ENCODE measurements at regions not wholly inside any gene's neighbourhood (a gene's known extent, or its start where the extent isn't known, plus 50 kb on each side); places are given as distances from the start of the nearest gene placed in this dataset.
"Not testable (repeated sequence)": the region's sequence is repeated elsewhere in the genome, so short reads cannot be mapped to it uniquely, and the experiment has no call there.

DNA sequence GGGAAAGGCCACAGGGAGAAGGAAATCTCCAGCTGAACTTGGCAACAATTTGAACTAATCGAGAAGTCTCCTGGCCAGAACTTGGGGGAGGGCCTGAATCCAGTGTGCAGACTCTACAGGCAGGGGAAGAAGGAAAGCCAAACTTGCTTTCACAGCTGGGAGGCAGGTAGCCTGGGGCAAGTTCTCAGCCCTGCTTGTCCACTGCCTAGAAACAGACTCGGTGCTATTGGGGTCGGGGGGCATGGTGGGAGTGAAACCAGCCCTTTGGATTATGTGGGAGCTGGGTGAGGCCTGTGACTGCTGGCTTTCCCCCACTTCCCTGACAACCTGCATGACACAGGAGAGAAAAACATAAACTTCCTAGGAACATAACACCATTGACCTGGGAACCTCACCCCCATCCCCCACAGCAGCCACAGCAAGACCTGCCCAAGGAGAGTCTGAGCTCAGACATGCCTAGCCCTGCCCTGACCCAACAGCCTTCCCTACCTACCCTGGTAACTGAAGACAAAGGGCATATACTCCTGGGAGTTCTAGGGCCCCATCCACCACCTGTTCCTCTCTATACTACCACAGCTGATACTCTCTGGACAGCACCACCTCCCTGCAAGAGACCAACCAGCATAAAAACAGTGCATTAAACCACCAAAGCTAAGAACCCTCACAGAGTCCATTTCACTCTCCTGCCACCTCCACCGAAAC, 103.7 kb upstream of the MNS1 start:
- no peaks in the 10 kb centered on the region for H3K27me3 ChIP-seq (ENCODE audit: low read length)
- no peaks in the 10 kb centered on the region for H3K9me2 ChIP-seq (replicated peaks; ENCODE audit: insufficient read depth, low read length)
- no peak overlapping the region for H3K4me2 ChIP-seq (ENCODE audit: low read depth, low read length, poor library complexity, severe bottlenecking)
- H3K4me3 ChIP-seq (ENCODE audit: low read length) = no peak overlapping the region
- no peaks in the 10 kb centered on the region for H3K79me2 ChIP-seq (ENCODE audit: low read length)
- no peaks in the 10 kb centered on the region for H3K9me3 ChIP-seq (ENCODE audit: low read length)
- H3K27ac ChIP-seq (ENCODE audit: low read length) = no peak overlapping the region
- no peak for DNase-seq
- H3K9ac ChIP-seq (ENCODE audit: low read length) = no peak overlapping the region
- H3K36me3 ChIP-seq (ENCODE audit: insufficient read depth, low read length) = no peaks in the 10 kb centered on the region
- H4K20me1 ChIP-seq (ENCODE audit: insufficient read depth, low read depth, low read length) = no peaks in the 10 kb centered on the region
- H2AFZ ChIP-seq (ENCODE audit: low read length) = no peak overlapping the region; the same call in 1 of the 2 replicates
- H3K4me1 ChIP-seq (ENCODE audit: low read length) = peaks cover 10% of the 10 kb centered on the region

DNA sequence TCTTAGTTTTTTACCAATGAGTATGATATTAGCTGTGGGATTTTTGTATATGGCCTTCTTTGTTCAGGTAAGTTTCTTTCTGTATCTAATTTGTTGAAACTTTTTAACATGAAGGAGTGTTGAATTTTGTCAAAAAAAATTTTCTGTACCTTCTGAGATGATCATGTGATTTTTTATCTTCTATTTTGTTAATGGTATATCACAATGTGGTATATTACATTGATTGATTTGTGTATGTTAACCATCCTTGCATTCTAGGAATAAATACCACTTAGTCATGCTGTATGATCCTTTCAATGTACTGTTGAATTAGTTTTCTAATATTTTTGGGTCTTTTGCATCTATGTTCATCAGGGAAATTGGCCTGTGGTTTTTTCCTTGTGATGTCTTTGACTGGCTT, 92.5 kb upstream of the MNS1 start:
- Histone ChIP-seq H3K27me3 (ENCODE audit: low read length) (no peaks in the 10 kb centered on the region), H3K4me1 (ENCODE audit: low read length) (no peaks in the 10 kb centered on the region), H4K20me1 (ENCODE audit: insufficient read depth, low read depth, low read length) (no peaks in the 10 kb centered on the region), H3K9ac (ENCODE audit: low read length) (no peak overlapping the region), H3K36me3 (ENCODE audit: insufficient read depth, low read length) (0 out of 2 replicates have a peak, but pooled peaks cover 4% of the 10 kb centered on the region), H3K79me2 (ENCODE audit: low read length) (no peaks in the 10 kb centered on the region), H3K4me2 (ENCODE audit: low read depth, low read length, poor library complexity, severe bottlenecking) (no peak overlapping the region), H3K9me3 (ENCODE audit: low read length) (peaks cover 23% of the 10 kb centered on the region), H3K4me3 (ENCODE audit: low read length) (no peak overlapping the region), H3K9me2 (replicated peaks; ENCODE audit: insufficient read depth, low read length) (no peaks in the 10 kb centered on the region), H2AFZ (ENCODE audit: low read length) (no peak overlapping the region), H3K27ac (ENCODE audit: low read length) (no peak overlapping the region)
- no peak for DNase-seq

DNA sequence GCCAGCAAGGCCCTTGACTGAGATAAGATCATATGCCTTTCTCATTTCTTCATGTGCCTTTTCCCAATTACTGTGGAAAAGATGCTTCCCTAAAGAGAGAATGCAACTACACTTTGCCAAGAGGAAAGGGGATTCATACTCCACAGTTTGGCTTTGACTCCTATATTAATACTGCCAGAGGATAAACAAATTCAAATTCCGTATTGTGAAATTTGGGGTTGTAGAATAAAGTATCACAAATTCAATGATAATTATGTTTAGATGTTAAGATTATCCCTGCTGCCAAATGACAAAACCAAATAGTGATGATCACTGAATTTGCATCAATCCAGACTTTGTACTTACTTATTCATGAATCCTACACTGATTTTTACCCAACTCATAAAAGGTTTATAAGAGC, 88.5 kb upstream of the MNS1 start:
- Histone ChIP-seq H3K4me1 (ENCODE audit: low read length) (no peaks in the 10 kb centered on the region), H3K9me2 (replicated peaks; ENCODE audit: insufficient read depth, low read length) (no peaks in the 10 kb centered on the region), H4K20me1 (ENCODE audit: insufficient read depth, low read depth, low read length) (no peaks in the 10 kb centered on the region), H3K79me2 (ENCODE audit: low read length) (no peaks in the 10 kb centered on the region), H3K27me3 (ENCODE audit: low read length) (no peaks in the 10 kb centered on the region), H3K4me2 (ENCODE audit: low read depth, low read length, poor library complexity, severe bottlenecking) (no peak overlapping the region), H3K27ac (ENCODE audit: low read length) (no peak overlapping the region), H3K36me3 (ENCODE audit: insufficient read depth, low read length) (no peaks in the 10 kb centered on the region), H2AFZ (ENCODE audit: low read length) (peak overlapping the region; percentile 67), H3K4me3 (ENCODE audit: low read length) (no peak overlapping the region), H3K9ac (ENCODE audit: low read length) (no peak overlapping the region), H3K9me3 (ENCODE audit: low read length) (peaks cover 17% of the 10 kb centered on the region)
- no peak for DNase-seq

- H3K4me2 ChIP-seq (ENCODE audit: low read depth, low read length, poor library complexity, severe bottlenecking) = no peak overlapping the region
- H3K4me1 ChIP-seq (ENCODE audit: low read length) = no peaks in the 10 kb centered on the region
- H3K9me2 ChIP-seq (replicated peaks; ENCODE audit: insufficient read depth, low read length) = no peaks in the 10 kb centered on the region
- no peak overlapping the region for H3K4me3 ChIP-seq (ENCODE audit: low read length)
- no peak overlapping the region for H2AFZ ChIP-seq (ENCODE audit: low read length)
- no peaks in the 10 kb centered on the region for H4K20me1 ChIP-seq (ENCODE audit: insufficient read depth, low read depth, low read length)
- no peaks in the 10 kb centered on the region for H3K27me3 ChIP-seq (ENCODE audit: low read length)
- H3K79me2 ChIP-seq (ENCODE audit: low read length) = no peaks in the 10 kb centered on the region
- H3K9ac ChIP-seq (ENCODE audit: low read length) = no peak overlapping the region
- no peak overlapping the region for H3K27ac ChIP-seq (ENCODE audit: low read length)
- no peaks in the 10 kb centered on the region for H3K36me3 ChIP-seq (ENCODE audit: insufficient read depth, low read length)
- no peak for DNase-seq
- H3K9me3 ChIP-seq (ENCODE audit: low read length) = peaks cover 15% of the 10 kb centered on the region
Observed at GRCh38 chr15:56552659-56553058, 87.7 kb upstream of the MNS1 start.

GRCh38 chr15:56540570-56540969, 75.6 kb upstream of the MNS1 start:
- H3K4me3 ChIP-seq (ENCODE audit: low read length); H2AFZ ChIP-seq (ENCODE audit: low read length); DNase-seq; H3K4me2 ChIP-seq (ENCODE audit: low read depth, low read length, poor library complexity, severe bottlenecking); H3K9me2 ChIP-seq (replicated peaks; ENCODE audit: insufficient read depth, low read length); H3K27ac ChIP-seq (ENCODE audit: low read length); H3K27me3 ChIP-seq (ENCODE audit: low read length); H3K79me2 ChIP-seq (ENCODE audit: low read length); H3K36me3 ChIP-seq (ENCODE audit: insufficient read depth, low read length); H4K20me1 ChIP-seq (ENCODE audit: insufficient read depth, low read depth, low read length); H3K9ac ChIP-seq (ENCODE audit: low read length): not testable (repeated sequence)
- H3K4me1 ChIP-seq (ENCODE audit: low read length) = peaks cover 37% of the 10 kb centered on the region
- H3K9me3 ChIP-seq (ENCODE audit: low read length) = peaks cover 16% of the 10 kb centered on the region

DNA sequence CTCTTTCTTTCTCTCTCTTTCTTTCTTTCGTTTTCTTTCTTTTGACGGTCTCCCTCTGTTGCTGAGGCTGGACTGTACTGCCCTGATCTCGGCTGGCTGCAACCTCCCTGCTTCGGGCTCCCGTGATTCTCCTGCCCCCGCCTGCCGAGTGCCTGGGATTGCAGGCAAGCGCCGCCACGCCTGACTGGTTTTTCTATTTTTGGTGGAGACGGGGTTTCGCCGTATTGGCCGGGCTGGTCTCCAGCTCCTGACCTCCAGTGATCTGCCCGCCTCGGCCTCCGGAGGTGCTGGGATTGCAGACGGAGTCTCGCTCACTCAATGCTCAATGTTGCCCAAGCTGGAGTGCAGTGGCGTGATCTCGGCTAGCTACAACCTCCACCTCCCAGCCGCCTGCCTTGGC, 75.2 kb upstream of the MNS1 start:
- H3K9me3 ChIP-seq (ENCODE audit: low read length) = peaks cover 15% of the 10 kb centered on the region
- H3K36me3 ChIP-seq (ENCODE audit: insufficient read depth, low read length); H2AFZ ChIP-seq (ENCODE audit: low read length); DNase-seq; H4K20me1 ChIP-seq (ENCODE audit: insufficient read depth, low read depth, low read length); H3K4me3 ChIP-seq (ENCODE audit: low read length); H3K27ac ChIP-seq (ENCODE audit: low read length); H3K27me3 ChIP-seq (ENCODE audit: low read length); H3K79me2 ChIP-seq (ENCODE audit: low read length); H3K9ac ChIP-seq (ENCODE audit: low read length); H3K9me2 ChIP-seq (replicated peaks; ENCODE audit: insufficient read depth, low read length); H3K4me2 ChIP-seq (ENCODE audit: low read depth, low read length, poor library complexity, severe bottlenecking): not testable (repeated sequence)
- peaks cover 40% of the 10 kb centered on the region for H3K4me1 ChIP-seq (ENCODE audit: low read length)

- Histone ChIP-seq H2AFZ (ENCODE audit: low read length) (peak overlapping the region; percentile 95), H3K4me3 (ENCODE audit: low read length) (peak overlapping the region; percentile 22)
- DNase-seq = peak; percentile 76
Observed at GRCh38 chr15:56538901-56539545, 74.1 kb upstream of the MNS1 start.

GRCh38 chr15:56537881-56538280, 72.9 kb upstream of the MNS1 start:
- Histone ChIP-seq H3K27ac (ENCODE audit: low read length) (peak overlapping the region; percentile 100), H2AFZ (ENCODE audit: low read length) (peak overlapping the region; percentile 95), H3K4me3 (ENCODE audit: low read length) (no peak overlapping the region), H3K9ac (ENCODE audit: low read length) (peak overlapping the region; percentile 51; the same call in 1 of the 2 replicates), H3K9me2 (replicated peaks; ENCODE audit: insufficient read depth, low read length) (no peaks in the 10 kb centered on the region), H3K27me3 (ENCODE audit: low read length) (no peaks in the 10 kb centered on the region), H3K9me3 (ENCODE audit: low read length) (no peaks in the 10 kb centered on the region), H4K20me1 (ENCODE audit: insufficient read depth, low read depth, low read length) (no peaks in the 10 kb centered on the region), H3K36me3 (ENCODE audit: insufficient read depth, low read length) (no peaks in the 10 kb centered on the region), H3K4me2 (ENCODE audit: low read depth, low read length, poor library complexity, severe bottlenecking) (peak overlapping the region; percentile 48), H3K79me2 (ENCODE audit: low read length) (no peaks in the 10 kb centered on the region), H3K4me1 (ENCODE audit: low read length) (peaks cover 63% of the 10 kb centered on the region)
- DNase-seq = peak; percentile 75

More at GRCh38 chr15:56538901-56539545, 74.1 kb upstream of the MNS1 start:
- H3K27me3 ChIP-seq (ENCODE audit: low read length) = no peaks in the 10 kb centered on the region
- peak overlapping the region; percentile 48 for H3K4me2 ChIP-seq (ENCODE audit: low read depth, low read length, poor library complexity, severe bottlenecking)
- no peaks in the 10 kb centered on the region for H4K20me1 ChIP-seq (ENCODE audit: insufficient read depth, low read depth, low read length)
- H3K36me3 ChIP-seq (ENCODE audit: insufficient read depth, low read length) = no peaks in the 10 kb centered on the region
- H3K4me1 ChIP-seq (ENCODE audit: low read length) = peaks cover 51% of the 10 kb centered on the region
- no peaks in the 10 kb centered on the region for H3K9me2 ChIP-seq (replicated peaks; ENCODE audit: insufficient read depth, low read length)
- peak overlapping the region; percentile 51 for H3K9ac ChIP-seq (ENCODE audit: low read length)
- H3K79me2 ChIP-seq (ENCODE audit: low read length) = no peaks in the 10 kb centered on the region
- peaks cover 4% of the 10 kb centered on the region; the same call in 1 of the 2 replicates for H3K9me3 ChIP-seq (ENCODE audit: low read length)
- H3K27ac ChIP-seq (ENCODE audit: low read length) = peak overlapping the region; percentile 100
